GM18517 (cell line): ENCODE measurements at regions not wholly inside any gene's neighbourhood (a gene's known extent, or its start where the extent isn't known, plus 50 kb on each side); places are given as distances from the start of the nearest gene placed in this dataset.
"Not testable (repeated sequence)": the region's sequence is repeated elsewhere in the genome, so short reads cannot be mapped to it uniquely, and the experiment has no call there.

Source experiments
- ATAC-seq: cut with Tn5 transposase; IDR thresholded peaks from one replicate; pipeline ENCODE4 v1.9.1; 2021; ENCODE audit warnings: mild to moderate bottlenecking, moderate library complexity; ENCODE audit not compliant: unreplicated experiment

DNA sequence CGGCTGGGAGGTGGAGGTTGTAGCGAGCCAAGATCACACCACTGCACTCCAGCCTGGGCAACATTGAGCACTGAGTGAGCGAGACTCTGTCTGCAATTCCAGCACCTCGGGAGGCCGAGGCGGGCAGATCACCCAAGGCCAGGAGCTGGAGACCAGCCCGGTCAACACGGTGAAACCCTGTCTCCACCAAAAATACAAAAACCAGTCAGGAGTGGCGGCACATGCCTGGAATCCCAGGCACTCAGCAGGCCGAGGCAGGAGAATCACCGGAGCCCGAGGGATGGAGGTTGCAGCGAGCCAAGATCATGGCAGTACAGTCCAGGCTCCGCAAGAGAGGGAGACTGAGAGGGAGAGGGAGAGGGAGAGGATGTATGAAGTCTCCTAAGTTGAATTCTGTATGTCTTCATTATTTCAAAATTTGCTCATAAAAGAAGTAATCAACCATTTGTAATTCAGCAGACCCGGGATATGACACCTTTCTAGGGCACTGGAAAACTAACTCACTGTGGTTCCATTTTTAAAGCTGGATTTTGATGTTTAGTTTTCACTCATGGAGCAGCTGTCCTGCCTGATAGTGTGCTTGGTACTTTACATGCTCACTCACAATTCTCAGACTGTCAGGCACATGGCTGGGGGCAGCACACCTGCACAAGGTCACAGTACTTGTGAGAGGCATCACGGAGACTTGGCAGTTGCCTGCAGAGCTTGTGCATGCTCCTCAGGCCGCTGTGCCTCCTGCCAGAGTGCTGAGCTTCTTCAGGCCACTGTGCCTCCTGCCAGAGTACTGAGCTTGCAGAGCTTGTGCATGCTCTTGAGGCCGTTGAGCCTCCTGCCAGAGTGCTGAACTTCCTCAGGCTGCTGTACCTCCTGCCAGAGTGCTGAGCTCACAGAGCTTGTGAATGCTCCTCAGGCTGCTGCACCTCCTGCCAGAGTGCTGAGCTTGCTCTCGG lies 106.2 kb downstream of the ERMARD start:
- ATAC-seq: no peak

DNA sequence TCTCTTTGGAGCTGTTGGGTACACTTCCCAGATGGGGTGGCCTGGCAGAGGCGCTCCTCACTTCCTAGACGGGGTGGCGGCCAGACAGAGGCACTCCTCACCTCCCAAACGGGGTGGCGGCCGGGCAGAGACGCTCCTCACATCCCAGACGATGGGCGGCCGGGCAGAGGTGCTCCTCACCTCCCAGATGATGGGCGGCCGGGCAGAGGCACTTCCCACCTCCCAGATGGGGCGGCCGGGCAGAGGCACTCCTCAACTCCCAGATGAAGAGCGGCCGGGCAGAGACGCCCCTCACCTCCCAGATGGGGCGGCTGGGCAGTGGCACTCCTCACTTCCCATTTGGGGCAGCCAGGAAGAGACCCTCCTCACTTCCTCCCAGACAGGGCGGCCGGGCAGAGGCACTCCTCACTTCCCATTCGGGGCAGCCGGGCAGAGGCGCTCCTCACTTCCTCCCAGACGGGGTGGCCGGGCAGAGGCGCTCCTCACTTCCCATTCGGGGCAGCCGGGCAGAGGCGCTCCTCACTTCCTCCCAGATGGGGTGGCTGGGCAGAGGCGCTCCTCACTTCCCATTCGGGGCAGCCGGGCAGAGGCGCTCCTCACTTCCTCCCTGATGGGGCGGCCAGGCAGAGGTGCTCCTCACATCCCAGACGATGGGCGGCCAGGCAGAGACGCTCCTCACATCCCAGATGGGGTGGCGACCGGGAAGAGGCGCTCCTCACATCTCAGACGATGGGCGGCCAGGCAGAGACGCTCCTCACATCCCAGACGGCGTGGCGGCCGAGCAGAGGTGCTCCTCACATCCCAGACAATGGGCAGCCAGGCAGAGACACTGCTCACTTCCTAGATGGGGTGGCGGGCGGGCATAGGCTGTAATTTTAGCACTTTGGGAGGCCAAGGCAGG lies 105.3 kb downstream of the ERMARD start:
- ATAC-seq: not testable (repeated sequence)

DNA sequence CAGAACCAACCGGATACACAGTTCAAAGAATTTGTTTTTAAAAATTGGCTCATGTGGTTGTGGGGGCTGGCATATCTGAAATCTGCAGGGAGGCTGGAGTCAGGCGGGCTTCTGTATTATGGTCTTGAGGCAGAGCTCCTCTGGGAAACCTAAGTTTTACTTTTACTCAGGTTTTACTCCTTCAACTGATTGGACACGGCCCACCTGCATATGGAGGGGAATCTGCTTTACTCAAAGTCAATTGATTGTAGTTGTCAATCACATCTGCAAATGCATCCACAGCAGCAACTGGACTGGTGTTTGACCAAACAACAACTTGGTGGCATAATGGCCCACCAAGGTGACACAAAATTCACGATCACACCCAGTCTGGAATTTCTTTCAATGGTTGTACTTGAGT lies 103.4 kb downstream of the ERMARD start:
- ATAC-seq: no peak

DNA sequence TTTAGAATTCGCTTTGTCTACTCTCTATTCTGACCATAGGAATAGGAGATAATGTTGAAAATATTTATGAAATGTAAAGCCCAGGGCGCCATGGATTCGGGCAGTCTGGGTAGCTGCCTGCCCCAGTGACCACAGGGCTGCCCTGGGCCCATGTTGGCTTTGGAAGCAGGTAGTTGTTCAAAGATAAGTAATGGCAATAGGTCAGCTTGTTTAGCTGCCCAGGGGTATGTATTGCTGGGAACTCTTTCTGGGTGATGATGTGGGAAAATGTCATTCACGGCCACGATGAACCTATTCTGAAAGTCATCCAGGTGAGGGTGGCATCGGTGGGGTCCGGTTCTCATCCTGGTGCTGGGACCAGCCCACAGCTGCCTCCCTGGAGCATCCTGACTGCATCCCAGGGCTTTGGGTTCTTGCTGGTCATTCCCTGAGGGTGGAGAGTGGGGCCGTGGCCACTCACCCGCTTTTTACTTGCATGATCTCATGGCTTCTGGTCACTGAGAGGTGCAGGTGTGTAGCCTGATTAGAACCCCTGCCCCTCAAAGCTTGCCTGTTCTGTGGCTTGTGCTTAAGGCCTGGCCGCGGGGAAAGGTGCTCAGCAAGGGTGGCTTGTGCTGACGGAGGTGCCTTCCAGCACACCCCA lies 102.8 kb downstream of the ERMARD start:
- no peak for ATAC-seq

DNA sequence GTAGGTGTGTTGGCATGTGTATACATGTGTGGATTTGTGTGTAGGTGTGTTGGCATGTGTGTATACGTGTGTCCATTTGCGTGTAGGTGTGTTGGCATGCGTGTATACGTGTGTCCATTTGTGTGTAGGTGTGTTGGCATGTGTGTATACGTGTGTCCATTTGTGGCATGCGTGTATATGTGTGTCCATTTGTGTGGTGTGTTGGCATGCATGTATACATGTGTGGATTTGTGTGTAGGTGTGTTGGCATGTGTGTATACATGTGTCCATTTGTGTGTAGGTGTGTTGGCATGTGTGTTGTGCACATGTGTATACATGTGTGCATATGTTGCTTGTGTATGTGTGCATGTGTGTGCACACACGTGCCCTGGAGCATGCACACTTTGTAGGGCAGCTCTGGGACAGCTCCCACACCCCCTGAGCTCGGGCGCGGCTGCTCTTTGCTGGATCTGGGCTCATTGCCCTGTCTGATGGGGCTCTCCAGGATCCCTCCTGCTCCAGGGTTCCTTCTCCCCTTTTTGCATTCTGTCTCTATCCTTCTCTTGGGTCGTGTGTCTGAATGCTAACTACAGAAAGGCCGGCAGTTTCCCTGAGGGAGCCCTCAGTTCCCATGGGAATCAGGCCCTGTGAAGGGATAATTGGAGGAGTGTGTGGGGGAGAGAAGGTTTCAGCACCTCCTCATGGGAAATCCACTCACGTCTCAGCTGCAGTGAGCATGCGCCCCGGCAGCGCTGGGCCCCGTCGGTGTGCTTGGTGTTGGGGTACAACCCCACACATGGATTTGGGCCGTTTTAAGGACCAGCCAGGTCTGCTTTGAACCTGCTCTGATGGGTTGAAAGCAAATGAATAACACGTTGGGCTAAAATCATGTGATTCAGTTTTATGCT lies 102.0 kb downstream of the ERMARD start:
- ATAC-seq: no peak

DNA sequence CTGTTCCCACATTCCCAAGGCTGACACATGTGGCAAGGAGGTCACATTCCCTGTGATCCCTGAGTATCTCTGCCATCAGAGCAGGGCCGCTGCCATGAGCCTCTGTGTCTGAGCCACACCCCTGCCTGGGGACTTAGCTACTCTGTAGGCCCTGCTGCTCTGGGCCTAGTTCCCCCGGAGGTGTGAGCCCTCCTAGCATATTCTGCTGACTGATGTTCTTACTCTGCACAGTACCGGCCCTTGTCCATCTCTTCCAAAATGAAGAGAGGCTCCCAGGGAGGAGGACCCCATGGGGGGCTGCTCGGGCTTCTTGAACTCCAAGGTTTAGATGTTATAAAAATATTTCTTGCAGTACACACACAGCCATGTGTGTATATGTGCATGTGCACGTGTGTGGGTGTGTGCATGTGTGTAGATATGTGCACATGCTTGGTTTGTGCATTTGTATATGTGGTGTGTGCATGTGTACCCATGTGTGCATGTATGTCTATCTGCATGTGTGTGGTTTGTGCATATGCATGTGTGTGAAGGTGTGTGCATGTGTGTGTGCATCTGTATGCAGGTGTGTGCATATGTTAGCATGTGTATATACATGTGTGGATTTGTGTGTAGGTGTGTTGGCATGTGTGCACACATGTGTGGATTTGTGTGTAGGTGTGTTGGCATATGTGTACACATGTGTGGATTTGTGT lies 101.2 kb downstream of the ERMARD start:
- ATAC-seq: no peak

DNA sequence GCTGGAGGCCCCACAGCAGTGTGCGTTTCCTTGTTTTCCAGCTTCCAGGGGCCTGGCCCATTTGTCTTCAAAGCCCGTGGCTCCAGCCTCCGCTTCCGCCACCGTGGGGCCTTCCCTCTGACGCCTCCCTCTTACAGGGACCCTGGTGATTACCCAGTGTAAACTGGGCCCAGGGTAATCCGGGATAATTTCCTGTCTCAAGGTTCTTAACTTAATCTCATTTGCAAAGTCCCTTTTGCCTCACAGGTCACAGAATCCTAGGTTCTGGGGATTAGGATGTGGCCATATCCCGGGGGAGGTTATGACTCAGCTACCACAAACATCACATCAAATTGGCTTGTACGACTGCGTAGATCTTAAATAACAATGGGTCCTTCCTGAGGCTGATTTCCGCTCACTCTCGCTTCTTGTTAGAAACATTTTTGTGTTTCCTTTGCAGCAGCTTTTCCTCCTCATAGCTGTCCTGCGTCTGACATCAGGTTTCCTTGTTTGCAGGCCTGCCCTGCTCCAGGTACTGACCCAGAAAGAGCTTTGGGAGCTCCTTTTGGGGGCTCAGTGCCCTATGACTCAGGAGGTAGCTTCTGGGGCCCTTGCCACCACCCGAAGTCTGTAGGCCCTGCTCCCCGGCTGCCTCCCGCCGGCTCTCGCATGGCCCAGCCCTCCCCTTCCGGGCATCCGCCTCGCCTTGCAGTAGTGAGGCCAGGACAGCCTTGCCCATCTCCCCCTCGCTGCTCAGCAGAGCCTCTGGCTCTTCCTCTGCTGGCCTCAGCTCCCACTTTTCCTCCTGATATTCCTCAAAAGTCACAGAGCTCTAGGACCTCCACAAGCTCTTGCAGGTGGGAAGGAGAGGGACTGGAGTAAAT lies 100.5 kb downstream of the ERMARD start:
- no peak for ATAC-seq

DNA sequence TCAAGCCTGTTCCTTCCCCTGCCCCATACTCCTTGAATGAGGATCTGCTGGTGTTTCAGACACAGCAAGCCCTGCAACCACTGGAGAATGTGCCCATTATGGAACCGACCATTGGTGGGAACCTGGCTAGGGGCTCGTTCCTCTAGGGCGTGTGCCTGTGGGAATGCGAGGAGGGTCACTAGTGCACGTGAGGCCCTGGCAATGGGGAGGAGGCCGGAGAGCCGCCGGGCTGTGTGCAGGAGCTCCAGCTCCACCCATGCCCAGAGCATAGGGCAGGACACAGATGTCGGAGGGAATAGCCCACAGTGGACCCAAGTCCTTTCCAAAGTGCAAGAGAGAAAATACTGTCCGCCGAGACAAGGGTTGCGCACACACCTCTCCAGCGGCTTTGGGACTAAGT lies 99.3 kb downstream of the ERMARD start:
- no peak for ATAC-seq

DNA sequence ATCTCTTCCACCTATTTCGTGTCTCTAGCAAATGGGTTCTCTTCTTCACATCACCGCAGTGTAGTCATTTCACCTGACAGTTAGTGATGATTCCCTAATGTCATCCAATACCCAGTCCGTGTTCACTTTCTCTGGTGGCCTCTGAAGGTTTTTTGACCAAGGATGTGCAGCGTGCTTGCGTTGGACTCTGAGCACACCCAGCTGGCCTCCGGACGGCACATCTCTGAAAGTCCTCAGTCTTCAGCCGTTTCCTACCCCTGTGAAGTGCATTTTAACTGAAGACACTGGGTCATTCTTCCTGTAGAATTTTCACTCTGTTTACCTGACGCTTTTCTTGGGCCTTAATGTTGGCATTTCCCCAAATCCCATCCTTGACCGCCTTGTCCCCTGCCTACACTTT lies 98.7 kb downstream of the ERMARD start:
- ATAC-seq: no peak

DNA sequence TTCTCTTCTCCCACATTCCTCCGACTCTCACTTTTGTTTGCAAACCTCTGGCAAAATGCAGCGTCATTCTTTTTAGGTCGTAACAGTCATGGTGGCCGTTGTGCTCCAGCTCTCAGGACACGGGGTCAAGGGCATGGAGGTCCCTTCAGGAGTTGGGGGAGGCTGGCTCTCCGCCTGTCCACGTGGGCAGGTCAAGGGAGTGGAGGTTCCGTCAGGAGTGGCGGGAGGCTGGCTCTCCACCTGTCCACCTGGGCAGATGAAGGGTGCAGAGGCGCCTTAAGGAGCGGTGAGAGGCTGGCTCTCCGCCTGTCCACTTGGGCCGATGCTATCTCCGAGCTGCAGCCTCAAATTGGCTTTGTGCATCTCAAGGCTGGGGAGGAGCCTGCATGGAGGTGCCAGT lies 98.0 kb downstream of the ERMARD start:
- ATAC-seq: no peak

DNA sequence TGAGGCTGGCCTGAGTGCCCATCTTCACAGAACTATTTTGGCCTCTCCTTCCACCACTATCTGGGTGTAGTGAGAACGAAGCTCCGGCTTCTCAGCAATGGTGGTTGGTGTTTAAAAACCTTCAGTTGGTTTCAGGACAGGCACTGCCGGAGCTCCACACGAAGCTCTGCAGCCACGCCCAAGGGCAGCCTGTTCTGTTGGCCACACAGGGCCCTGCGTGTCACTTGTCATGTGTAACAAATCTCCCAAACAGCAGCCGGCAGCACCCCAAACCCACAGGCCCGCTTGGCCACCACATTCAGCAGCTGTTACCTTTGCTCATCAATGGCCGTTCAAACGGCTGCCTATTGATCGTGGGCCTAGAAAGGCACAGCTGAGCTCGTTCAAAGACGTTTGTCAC lies 97.5 kb downstream of the ERMARD start:
- no peak for ATAC-seq

DNA sequence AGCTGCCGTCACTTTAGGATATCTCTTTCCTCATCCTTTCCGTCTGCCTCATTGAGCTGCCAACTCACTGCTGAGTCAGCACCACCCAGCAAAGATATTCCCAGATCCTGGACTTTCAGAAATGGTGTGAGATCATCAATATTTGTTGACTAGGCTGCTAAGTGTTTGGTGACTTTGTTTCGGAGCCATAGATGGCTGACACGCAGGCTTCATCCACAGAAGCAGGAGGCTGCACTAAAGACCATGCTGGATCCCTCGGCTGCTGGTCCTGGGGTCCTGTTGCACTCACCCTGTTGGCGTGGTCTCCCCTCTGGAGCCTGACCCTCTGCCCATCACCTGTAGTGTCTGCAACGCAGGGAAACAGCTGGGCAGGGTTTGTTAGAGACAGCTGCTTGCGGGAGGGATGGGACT lies 96.5 kb downstream of the ERMARD start:
- no peak for ATAC-seq

DNA sequence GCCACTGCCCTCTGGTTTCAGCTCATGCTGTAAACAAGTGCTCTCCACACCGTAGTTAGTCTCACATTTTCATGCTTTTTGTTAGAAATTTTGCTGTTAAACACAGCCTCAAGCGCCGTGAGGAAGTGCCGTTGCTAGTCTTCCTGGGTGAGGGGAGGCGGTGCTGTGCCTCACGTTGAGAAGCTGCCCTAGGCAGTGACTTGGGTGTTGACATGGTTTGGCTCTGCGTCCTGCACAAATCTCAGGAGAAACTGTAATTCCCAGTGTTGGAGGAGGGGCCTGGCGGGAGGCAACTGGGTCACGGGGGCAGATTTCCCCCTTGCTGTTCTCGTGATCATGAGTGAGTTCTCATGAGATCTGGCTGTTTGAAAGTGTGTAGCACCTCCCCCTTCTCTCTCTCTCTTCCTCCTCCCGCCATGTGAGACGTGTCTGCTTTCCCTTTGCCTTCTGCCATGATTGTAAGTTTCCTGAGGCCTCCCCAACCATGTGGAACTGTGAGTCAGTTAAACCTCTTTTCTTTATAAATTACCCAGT lies 95.8 kb downstream of the ERMARD start:
- ATAC-seq: no peak

DNA sequence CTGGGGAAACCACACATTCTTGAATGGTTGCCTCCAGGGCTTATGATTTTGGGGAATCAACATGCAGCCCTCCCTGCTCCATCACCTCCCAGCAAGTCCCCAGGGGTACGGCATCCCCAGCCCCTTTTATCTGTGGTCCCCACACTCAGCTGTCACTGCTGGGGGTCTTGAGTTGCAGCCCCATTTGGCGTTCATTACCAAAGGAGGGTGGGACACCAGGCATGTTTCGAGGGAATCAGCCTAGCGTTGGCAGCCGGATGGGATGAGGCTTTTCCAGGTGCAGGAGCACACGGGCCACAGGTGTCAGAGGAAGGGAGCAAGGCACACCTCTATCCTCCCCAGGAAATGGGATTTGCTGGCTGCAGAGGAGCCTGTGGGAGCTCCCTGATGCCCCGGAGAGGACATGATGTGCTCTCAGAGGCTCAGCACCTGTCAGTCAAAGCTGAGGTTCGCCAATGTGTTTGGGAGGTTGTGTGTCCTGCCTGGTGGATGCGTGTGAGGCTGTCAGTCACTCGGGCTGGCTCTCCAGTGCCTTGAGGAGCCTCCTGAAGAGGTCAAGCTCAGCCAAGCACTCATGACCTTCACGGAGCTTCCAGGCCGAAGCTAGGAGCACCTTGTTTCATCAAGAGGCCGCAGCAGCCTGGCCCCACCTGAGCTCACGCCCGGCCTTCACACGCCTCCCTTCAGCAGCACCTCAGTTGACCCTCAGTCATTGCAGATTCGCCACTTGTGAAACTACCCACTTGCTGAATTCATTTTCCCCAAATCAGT lies 95.0 kb downstream of the ERMARD start:
- ATAC-seq: no peak

DNA sequence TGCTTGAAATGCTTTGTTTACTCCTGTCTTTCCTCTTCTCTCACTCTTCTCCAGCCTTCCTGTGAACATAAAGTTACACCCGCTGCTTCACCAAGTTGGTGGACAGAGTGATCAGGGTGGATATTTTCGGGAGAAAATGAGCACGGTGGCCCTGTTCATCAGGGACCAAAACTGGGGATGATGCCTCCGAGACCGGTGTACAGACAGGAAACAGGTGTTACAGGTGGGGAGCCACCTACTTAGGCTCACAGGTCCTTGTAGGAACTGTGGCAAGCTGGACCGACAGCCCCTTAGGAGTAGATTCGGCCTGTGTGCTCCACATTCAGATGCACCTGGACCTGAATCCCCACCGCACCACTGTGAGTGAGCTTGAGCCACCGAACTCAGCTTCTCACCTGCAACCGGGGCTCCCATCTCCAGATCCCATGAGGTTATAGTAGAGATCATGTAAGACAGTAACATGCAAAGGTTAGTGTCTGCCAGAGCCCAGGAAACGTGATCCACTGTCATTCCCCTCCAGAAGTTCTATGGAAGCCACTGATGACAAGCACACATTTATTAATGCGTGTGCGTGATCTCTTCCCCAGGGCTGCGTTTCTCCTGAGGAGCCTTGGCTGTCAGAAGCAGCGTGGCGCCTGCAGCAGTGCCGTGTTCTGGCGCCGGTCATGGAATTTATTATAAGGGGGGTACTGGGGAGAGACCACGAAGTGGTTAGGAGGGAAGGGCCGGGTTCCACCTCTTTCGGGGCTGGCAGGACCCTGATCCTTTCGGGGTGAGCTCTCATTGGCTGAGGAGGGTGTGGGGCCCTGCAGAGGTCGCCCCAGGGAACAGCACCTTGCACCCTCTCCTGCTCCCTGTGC lies 94.2 kb downstream of the ERMARD start:
- ATAC-seq: no peak

DNA sequence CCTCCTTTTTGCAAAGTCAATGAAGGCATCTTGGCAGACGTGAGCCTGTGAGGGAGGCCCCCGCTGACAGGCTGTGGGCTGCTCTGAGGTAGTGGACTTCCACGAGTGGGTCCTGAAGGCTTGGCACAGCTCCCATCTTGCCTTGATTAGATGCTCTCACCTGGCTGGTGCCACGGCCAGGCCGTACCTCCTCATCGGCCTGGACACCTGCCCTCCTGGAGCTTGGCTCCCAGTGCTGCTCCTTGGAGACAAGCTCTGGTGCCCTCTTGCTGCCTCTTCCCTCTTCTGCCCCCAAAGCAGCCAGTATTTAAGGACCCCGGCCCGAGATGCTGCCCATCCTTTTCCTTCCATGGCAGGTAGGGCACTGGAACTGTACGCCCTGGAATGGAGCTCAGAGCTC lies 93.5 kb downstream of the ERMARD start:
- ATAC-seq: no peak

DNA sequence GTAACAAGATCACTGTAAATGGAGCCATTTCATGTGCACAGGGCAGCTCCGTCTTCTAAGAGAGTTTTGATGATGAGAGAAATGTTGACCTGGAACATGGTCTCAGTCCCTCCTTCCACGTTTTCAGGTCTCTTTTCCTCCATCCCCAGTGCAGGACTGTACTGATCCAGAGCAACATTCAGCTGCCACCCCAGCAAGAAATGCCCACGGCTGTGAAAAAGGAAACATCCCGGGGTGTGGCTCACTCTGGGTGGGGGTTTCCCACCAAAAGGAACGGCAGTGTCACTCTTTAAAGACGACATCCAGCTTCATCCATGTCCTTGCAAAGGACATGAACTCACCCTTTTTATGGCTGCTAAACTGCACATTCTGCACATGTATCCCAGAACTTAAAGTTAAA lies 92.6 kb downstream of the ERMARD start:
- ATAC-seq: no peak
